ENCODE measurements at regions not wholly inside any gene's neighbourhood (a gene's known extent, or its start where the extent isn't known, plus 50 kb on each side); places are given as distances from the start of the nearest gene placed in this dataset.

DNA sequence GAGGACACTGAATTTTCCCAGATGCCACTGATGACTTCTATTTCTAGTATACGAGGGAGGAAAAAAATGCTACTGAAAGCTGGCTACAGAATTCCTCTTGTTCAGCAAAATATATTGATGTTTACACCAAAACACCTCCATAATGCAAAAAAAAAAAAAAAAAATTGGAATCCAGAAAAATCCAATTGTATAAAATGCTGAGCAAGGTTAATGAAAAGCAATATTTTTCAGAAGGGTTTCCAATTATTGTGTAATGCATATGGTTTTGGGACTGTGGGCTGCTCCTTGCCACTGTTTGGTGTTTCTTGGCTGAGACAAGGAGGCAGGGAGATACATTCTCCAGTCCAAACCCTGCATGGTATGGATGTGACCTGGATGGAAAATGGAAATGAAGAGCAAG lies 83.8 kb downstream of the LSM5 start:
- H3K4me3 ChIP-seq (ENCODE audit: low read depth, low read length): no peak overlapping the region
- no peak for DNase-seq (ENCODE audit: low read depth)
- TF ChIP-seq, protein P1, sequence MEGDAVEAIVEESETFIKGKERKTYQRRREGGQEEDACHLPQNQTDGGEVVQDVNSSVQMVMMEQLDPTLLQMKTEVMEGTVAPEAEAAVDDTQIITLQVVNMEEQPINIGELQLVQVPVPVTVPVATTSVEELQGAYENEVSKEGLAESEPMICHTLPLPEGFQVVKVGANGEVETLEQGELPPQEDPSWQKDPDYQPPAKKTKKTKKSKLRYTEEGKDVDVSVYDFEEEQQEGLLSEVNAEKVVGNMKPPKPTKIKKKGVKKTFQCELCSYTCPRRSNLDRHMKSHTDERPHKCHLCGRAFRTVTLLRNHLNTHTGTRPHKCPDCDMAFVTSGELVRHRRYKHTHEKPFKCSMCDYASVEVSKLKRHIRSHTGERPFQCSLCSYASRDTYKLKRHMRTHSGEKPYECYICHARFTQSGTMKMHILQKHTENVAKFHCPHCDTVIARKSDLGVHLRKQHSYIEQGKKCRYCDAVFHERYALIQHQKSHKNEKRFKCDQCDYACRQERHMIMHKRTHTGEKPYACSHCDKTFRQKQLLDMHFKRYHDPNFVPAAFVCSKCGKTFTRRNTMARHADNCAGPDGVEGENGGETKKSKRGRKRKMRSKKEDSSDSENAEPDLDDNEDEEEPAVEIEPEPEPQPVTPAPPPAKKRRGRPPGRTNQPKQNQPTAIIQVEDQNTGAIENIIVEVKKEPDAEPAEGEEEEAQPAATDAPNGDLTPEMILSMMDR (IDR thresholded peaks at IDR 0.05; ENCODE audit: insufficient read depth, low read depth, low read length, missing control alignments): no peak

DNA sequence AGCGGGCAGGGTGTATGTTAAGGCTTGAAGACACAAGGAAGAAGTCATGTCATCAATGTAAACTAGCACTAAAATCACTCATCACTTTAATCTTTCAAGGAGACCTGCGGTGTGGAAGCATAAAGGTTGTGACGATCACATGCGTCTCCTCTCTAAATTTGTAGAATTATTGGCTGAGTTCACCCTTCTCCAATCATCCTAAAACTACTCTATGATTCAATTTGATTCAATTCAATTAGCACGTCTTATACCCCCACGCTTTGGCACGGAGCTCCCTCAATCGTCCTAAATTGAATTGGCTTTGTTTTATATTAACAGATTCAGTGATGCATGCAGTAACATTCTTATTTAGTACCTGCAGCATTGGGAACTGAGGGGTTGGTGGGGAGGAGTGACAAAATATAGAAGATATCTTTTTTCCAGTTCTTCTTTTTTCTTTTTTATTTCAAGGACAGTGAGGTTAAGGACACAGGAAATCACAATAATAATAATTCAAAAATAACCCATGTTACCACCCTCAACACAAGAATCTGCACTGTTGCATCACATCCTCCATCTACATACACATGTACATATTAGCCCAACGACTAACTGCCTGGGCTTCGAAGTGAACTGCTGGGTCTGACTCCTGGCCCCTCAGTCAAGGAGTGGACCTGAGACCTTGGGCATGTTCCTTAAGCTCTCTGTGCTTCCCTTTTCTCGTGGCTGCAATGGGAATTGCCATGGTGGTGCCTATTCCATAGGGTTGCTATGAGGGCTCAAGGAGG lies 86.5 kb downstream of the LSM5 start:
- no peak for DNase-seq (ENCODE audit: low read depth)
- no peak overlapping the region for H3K4me3 ChIP-seq (ENCODE audit: low read depth, low read length)
- TF ChIP-seq, protein P1 (IDR thresholded peaks at IDR 0.05; ENCODE audit: insufficient read depth, low read depth, low read length, missing control alignments): no peak

DNA sequence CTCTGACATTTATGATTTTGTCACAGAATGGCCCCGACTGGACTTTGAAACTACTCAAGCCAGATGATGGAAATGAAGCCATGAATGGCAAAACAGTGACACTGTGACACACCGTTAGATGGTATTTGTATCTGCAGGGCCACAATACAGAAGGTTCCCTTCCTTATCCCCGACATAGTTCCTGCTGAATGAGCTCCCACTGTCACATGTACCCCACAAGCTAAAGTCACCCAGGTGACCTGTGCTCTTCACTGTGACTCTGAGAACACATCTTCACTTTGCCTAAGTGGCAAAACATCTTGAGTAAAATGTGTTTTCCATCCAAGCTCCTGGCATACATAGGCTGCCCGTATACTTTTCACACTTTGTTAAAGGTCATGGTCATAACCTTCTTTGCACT lies 89.5 kb downstream of the LSM5 start:
- no peak overlapping the region for H3K4me3 ChIP-seq (ENCODE audit: low read depth, low read length)
- no peak for DNase-seq (ENCODE audit: low read depth)
- TF ChIP-seq, protein P1 (IDR thresholded peaks at IDR 0.05; ENCODE audit: insufficient read depth, low read depth, low read length, missing control alignments): no peak

DNA sequence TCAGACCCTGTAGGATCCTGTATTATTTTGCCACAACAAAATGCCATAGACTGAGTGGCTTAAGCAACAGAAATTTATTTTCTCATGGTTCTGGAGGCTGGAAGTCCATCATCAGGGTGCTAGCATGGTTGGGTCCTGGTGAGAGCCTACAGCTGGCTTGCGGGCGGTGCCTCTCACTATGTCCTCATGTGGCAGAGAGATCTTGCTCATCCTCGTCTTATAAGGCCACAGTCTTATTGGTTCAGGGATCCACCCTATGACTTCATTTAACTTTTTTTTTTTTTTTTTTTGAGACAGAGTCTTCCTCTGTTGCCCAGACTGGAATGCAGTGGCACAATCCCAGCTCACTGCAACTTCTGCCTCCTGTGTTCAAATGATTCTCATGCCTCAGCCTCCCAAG lies 90.9 kb downstream of the LSM5 start:
- DNase-seq (ENCODE audit: low read depth): no peak
- H3K4me3 ChIP-seq (ENCODE audit: low read depth, low read length): no peak overlapping the region
- TF ChIP-seq, protein P1 (IDR thresholded peaks at IDR 0.05; ENCODE audit: insufficient read depth, low read depth, low read length, missing control alignments): no peak

DNA sequence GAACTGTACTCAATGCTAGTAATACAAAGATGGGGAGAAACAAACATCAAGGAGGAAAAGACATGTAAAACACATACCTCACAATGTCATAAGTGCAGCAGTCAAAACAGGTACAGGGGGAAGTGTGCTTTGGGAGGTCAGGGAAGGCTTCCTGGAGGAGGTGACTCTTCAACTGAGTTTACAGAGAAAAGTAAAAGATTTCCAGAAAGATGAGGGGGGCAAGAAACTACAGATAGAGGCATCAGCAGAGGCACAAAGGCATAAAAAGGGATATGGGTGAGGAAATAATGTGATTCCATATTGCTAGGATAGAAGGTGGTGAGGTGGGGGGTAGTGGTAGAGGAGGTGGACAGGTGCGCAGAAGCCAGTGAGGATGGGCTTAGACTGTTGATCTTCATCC lies 95.0 kb downstream of the LSM5 start:
- TF ChIP-seq, protein P1 (IDR thresholded peaks at IDR 0.05; ENCODE audit: insufficient read depth, low read depth, low read length, missing control alignments): no peak
- no peak overlapping the region for H3K4me3 ChIP-seq (ENCODE audit: low read depth, low read length)
- DNase-seq (ENCODE audit: low read depth): no peak

DNA sequence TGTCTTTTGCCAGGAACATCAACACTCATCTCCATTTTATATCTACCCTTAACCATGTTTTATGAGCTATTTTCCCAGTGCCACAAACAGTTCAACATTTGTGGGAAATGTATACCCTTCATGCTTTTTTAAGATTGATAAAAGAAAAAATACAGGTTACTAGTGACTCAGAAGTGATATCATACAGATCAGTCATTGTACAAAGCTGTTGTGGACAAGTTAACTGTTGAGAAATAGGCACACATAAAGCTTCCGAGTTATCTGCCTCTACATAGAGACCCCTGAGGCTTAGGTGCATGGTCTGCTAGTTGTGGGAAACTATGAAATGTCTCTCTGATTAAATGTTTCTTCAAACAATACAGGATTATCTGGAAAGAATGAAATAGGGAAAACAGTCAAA lies 96.3 kb downstream of the LSM5 start:
- H3K4me3 ChIP-seq (ENCODE audit: low read depth, low read length): no peak overlapping the region
- DNase-seq (ENCODE audit: low read depth): no peak
- TF ChIP-seq, protein P1 (IDR thresholded peaks at IDR 0.05; ENCODE audit: insufficient read depth, low read depth, low read length, missing control alignments): no peak

DNA sequence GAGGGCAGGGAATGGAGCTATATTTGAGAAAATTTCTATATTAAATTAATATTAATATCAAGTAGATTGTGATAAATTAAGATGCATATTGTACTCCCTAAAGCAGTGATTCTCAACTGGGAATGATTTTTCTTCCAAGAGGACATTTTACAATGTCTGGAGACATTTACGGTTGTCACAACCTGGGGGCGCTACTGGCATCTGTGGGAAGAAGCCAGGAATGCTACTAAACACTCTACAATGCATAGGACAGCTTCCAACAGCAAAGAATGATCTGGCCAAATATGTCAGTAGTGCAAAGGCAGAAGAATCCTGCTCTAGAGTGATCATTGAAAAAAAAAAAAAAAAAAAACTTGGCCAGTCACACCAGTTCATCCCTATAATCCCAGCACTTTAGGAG lies 100.0 kb downstream of the LSM5 start:
- no peak overlapping the region for H3K4me3 ChIP-seq (ENCODE audit: low read depth, low read length)
- TF ChIP-seq, protein P1 (IDR thresholded peaks at IDR 0.05; ENCODE audit: insufficient read depth, low read depth, low read length, missing control alignments): no peak
- DNase-seq (ENCODE audit: low read depth): no peak
